Smooth muscle cell (in vitro differentiated cells): ENCODE measurements at regions not wholly inside any gene's neighbourhood (a gene's known extent, or its start where the extent isn't known, plus 50 kb on each side); places are given as distances from the start of the nearest gene placed in this dataset.

Experiments used
- DNase-seq: peaks from one replicate; lab custom pipeline; 2025; ENCODE audit not compliant: unreplicated experiment; lab: John Stamatoyannopoulos, UW
- H2AFZ ChIP-seq: fragments of 200-600 bp; sonication (generic); 2 replicates; pipeline ENCODE4 v1.6.0; 2016; ENCODE audit warnings: antibody characterized with exemption, low read depth, mild to moderate bottlenecking
- H3F3A ChIP-seq: fragments of 200-600 bp; sonication (generic); 2 replicates; pipeline ENCODE4 v1.6.0; 2017; ENCODE audit warnings: antibody characterized with exemption, low read depth
- H3K27ac ChIP-seq: fragments of 200-600 bp; sonication (generic); 2 replicates; pipeline ENCODE4 v1.5.1; 2016; ENCODE audit warnings: low read depth, mild to moderate bottlenecking
- H3K27me3 ChIP-seq: fragments of 200-600 bp; sonication (generic); 2 replicates; pipeline ENCODE4 v1.6.1; 2016; ENCODE audit warnings: low read depth, mild to moderate bottlenecking
- H3K36me3 ChIP-seq: fragments of 200-600 bp; sonication (generic); 2 replicates; pipeline ENCODE4 v1.5.1; 2016; ENCODE audit warnings: low read depth
- H3K4me1 ChIP-seq: fragments of 200-600 bp; sonication (generic); 2 replicates; pipeline ENCODE4 v1.5.1; 2016; ENCODE audit warnings: low read depth
- H3K4me2 ChIP-seq: fragments of 200-600 bp; sonication (generic); 2 replicates; pipeline ENCODE4 v1.6.0; 2016; ENCODE audit warnings: mild to moderate bottlenecking
- H3K4me3 ChIP-seq: fragments of 200-600 bp; sonication (generic); 2 replicates; pipeline ENCODE4 v1.5.1; 2016; ENCODE audit warnings: mild to moderate bottlenecking
- H3K79me2 ChIP-seq: fragments of 200-600 bp; sonication (generic); 2 replicates; pipeline ENCODE4 v1.6.0; 2016; ENCODE audit warnings: low read depth, mild to moderate bottlenecking
- H3K9ac ChIP-seq: fragments of 200-600 bp; sonication (generic); 2 replicates; pipeline ENCODE4 v1.6.0; 2016; ENCODE audit warnings: low read depth
- H3K9me3 ChIP-seq: fragments of 200-600 bp; sonication (generic); replicated peaks from 2 replicates; pipeline ENCODE4 v1.5.1; 2016; ENCODE audit warnings: low read depth
- H4K20me1 ChIP-seq: fragments of 200-600 bp; sonication (generic); 2 replicates; pipeline ENCODE4 v1.6.0; 2016; ENCODE audit warnings: low read depth
- CTCF ChIP-seq: fragments of 200-600 bp; sonication (generic); IDR thresholded peaks from 2 replicates; pipeline ENCODE4 v1.5.1; 2017; ENCODE audit warnings: borderline replicate concordance, mild to moderate bottlenecking, antibody characterized with exemption; ENCODE audit not compliant: insufficient read depth, poor library complexity, severe bottlenecking
- WGBS: methylation state at CpG from one replicate; pipeline ENCODE4 v1.1.7; 2016; ENCODE audit warnings: low lambda C conversion rate; 5-methylcytosine and 5-hydroxymethylcytosine counted together

GRCh38 chr12:94740601-94741362, 90.4 kb upstream of the TMCC3 start:
- 54% methylated on average over 5 of the region's 5 CpGs for WGBS
- Histone ChIP-seq H3K4me1 (no peaks in the 10 kb centered on the region), H2AFZ (no peak overlapping the region), H4K20me1 (no peaks in the 10 kb centered on the region), H3K9ac (no peak overlapping the region), H3K79me2 (no peaks in the 10 kb centered on the region), H3K4me2 (no peak overlapping the region), H3K27ac (no peak overlapping the region), H3K9me3 (no peaks in the 10 kb centered on the region), H3K27me3 (no peaks in the 10 kb centered on the region), H3K4me3 (no peak overlapping the region), H3F3A (no peaks in the 10 kb centered on the region), H3K36me3 (no peaks in the 10 kb centered on the region)
- TF ChIP-seq CTCF: no peak
- no peak for DNase-seq

DNA sequence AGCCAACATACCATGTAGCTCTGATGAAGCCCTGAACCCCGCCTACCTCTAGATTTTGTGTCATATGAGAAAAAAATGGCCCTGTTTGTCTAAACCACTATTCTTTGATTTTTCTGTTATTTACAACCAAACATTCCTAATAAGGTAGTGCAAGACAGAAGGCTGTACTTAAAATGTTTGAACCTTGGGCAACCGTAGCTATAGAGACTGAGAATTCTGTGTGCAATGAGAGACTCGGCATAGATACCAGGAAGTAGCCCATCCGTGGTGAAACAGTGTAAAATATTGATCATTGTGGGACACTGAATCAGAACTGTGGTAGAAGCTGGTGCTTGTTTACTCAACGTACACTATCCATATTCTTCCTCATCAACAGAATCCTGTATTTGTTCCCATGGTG, 86.5 kb upstream of the TMCC3 start:
- Histone ChIP-seq H2AFZ (no peak overlapping the region), H3K27ac (no peak overlapping the region), H3K4me1 (peaks cover 7% of the 10 kb centered on the region), H3F3A (no peaks in the 10 kb centered on the region), H3K36me3 (no peaks in the 10 kb centered on the region), H3K27me3 (no peaks in the 10 kb centered on the region), H3K9me3 (no peaks in the 10 kb centered on the region), H3K4me3 (no peak overlapping the region), H3K9ac (no peak overlapping the region), H3K79me2 (no peaks in the 10 kb centered on the region), H4K20me1 (no peaks in the 10 kb centered on the region), H3K4me2 (no peak overlapping the region)
- WGBS: 94% methylated on average over 5 of the region's 5 CpGs
- TF ChIP-seq CTCF: no peak
- DNase-seq: no peak

GRCh38 chr12:94736004-94736403, 85.6 kb upstream of the TMCC3 start:
- no peak for DNase-seq
- Histone ChIP-seq H3K27me3 (no peaks in the 10 kb centered on the region), H3K27ac (no peak overlapping the region), H4K20me1 (no peaks in the 10 kb centered on the region), H3K4me2 (no peak overlapping the region), H3K9ac (no peak overlapping the region), H2AFZ (no peak overlapping the region), H3K4me1 (peaks cover 12% of the 10 kb centered on the region), H3K4me3 (no peak overlapping the region), H3K9me3 (no peaks in the 10 kb centered on the region), H3F3A (no peaks in the 10 kb centered on the region), H3K79me2 (no peaks in the 10 kb centered on the region), H3K36me3 (no peaks in the 10 kb centered on the region)
- TF ChIP-seq CTCF: no peak
- 88% methylated on average over 3 of the region's 3 CpGs for WGBS

DNA sequence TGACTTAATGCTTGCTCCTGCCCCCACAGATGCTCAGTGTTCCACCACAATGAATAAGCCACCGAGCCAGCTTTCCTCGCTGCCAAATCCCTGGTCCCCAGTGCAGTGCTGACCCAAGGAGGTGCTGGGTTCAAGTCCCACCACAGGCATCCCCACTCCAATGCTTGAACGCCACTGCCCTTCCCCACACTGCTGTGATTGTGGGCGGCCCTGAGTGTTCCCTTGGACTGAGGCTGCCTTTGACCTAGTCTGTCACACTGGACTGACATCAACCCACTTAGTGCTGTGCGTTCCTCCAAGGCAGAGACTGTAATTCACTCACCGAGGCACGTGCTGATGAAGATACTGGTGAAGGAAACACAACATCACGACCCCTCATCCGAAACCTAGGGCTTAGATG, 83.4 kb upstream of the TMCC3 start:
- 90% methylated on average over 9 of the region's 9 CpGs for WGBS
- no peaks in the 10 kb centered on the region for H3K36me3 ChIP-seq
- peaks cover 12% of the 10 kb centered on the region for H3K4me1 ChIP-seq
- H3K27me3 ChIP-seq: no peaks in the 10 kb centered on the region
- H3K27ac ChIP-seq: no peak overlapping the region
- no peaks in the 10 kb centered on the region for H3F3A ChIP-seq
- H3K79me2 ChIP-seq: no peaks in the 10 kb centered on the region
- no peak overlapping the region for H3K4me3 ChIP-seq
- DNase-seq: no peak
- H3K9ac ChIP-seq: no peak overlapping the region
- no peaks in the 10 kb centered on the region for H4K20me1 ChIP-seq
- H2AFZ ChIP-seq: no peak overlapping the region
- no peak for TF ChIP-seq CTCF
- H3K9me3 ChIP-seq: no peaks in the 10 kb centered on the region
- H3K4me2 ChIP-seq: no peak overlapping the region
